HG03175 (cell line): ENCODE measurements at regions not wholly inside any gene's neighbourhood (a gene's known extent, or its start where the extent isn't known, plus 50 kb on each side); places are given as distances from the start of the nearest gene placed in this dataset.
"Not testable (repeated sequence)": the region's sequence is repeated elsewhere in the genome, so short reads cannot be mapped to it uniquely, and the experiment has no call there.

Experiments used
- ATAC-seq: cut with Tn5 transposase; IDR thresholded peaks from one replicate; pipeline ENCODE4 v1.9.1; 2021; ENCODE audit warnings: mild to moderate bottlenecking, moderate library complexity; ENCODE audit not compliant: unreplicated experiment

DNA sequence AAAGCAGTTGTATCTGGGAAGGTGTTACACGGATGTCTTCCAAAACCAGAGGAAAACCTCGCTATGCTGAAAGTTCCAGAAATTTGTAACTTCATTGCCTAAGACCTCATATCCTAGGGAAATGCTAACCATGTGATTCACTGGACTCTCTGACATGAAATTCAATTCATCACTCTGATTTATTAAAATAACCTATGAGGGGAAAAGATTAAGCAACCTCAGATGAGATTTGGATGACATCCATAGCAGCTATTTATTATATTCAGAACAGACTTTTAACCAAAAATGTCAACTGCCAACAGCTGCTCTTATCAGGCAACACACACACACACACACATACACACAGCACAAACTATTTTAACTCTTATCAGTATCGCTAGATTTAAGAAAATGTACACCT lies 1006.4 kb upstream of the CTNND2 start:
- no peak for ATAC-seq

DNA sequence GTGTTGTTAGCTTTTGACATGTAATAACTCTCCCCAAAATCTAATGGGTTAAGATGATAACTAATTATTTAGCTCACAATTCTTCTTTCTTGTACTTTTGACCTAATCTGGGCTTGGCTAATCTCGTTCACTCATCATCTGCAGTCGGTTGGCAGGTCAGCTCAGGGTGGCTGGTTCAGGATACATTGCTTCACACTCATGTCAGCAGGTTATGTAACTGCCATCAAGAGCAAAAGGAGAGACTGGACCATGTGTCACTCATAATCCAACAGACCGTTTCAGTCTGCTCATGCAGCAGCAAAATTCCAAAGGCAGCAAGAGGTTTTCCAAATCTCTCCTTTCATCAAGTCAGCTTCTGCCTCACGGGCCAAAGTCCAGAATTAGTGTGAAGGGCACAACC lies 998.4 kb upstream of the CTNND2 start:
- ATAC-seq = no peak

DNA sequence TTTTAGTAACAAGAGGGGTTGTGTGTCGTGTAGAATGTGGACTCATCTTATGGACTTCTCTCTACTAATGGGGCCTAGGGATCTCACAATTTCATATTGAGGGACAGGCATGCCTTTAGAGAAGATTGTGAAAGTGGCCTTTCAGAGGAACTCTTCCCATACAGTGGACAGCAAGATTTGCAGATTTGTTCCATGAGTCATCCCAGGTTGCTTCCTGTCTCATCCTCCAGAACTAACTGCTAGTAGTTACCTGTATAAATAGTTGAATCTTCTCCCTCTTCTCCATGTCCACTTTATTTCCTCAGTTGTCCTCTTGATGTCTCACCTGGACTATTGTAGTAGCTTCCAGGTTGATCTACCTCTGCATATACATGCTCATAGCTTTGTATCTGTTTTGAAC lies 997.5 kb upstream of the CTNND2 start:
- ATAC-seq = no peak

DNA sequence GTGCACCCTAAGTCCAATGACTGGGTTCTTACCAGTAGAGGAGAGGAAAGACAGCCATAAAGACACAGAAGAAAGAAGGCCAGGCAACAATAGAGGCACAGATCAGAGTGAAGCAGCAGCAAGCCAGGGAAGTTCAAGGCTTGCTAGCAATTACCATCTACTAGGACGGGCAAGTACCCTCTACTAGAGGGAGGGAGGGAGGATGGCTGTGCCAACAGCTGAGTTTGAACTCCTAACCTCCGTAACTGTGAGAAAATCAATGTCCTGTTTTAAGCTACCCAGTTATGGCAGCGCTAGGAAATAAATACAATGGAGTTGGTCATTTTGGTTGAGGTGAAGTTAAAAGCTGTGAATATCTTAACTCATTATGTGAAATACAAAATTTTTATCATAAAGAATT lies 991.8 kb upstream of the CTNND2 start:
- no peak for ATAC-seq

DNA sequence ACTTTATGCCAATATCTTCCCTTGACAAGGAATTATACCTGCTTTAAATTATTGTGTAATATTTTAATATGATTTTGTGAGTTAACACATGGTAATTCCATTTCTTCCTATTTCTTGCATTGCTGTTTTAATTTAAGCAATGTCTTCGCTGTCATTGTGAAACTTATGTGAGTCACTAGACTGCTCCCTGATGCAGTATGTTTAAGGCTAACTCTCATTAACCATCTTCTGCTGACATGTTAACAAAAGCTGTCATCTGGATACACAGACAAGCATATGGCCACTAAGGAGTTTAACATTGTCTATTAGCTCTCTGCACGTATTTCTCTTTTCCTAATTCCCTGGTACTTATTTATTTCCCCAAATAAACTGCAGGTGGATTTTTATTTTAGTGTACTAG lies 980.8 kb upstream of the CTNND2 start:
- ATAC-seq = no peak

DNA sequence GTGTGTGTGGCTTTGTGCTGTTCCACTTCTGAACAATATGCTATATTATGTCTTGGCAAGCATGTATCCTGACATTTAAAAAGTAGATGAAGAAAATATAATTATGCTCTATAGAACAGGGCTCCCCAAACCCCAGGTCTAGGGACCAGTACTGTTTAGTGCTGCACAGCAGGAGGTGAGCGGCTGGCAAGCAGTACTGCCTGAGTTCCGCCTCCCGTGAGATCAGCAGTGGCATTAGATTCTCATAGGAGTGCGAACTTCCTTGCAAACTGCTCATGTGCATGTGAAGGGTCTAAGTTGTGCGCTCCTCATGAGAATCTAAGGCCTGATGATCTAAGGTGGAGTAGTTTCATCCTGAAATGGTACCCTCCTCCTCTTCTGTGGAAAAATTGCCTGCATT lies 979.1 kb upstream of the CTNND2 start:
- no peak for ATAC-seq

DNA sequence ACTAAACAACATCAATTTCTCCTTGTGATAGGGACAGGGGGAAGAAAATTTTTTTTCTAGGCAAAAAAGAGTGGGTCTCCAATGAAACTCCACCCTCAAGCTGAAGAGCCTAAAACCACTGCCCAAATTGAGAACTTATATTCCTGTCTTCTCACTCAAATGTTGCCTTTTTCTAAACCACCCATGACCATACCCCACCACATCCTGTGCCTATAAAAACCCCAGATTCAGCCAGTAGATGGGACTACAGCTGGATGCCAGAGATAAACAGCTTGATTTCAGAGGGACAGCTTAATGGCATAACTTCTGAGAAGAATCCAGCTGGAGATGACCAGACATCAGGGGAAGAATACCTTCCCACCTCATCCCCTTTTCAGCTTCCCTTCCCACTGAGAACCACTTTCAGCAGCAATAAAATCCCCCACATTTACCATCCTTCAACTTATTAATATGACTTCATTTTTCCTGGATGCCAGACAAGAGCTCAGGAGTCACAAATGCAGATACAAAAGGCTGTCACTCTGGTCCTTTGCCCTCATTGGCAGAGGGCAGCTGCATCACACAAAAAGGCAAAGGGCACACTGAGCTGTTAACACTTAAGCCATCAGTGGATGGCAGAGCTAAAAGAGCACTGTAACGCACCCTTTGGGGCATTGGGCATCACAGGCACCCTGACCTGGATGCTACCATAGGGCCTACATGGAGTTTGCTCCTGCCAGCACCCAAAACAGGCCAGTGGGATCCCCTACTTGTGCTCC lies 972.5 kb upstream of the CTNND2 start:
- no peak for ATAC-seq

DNA sequence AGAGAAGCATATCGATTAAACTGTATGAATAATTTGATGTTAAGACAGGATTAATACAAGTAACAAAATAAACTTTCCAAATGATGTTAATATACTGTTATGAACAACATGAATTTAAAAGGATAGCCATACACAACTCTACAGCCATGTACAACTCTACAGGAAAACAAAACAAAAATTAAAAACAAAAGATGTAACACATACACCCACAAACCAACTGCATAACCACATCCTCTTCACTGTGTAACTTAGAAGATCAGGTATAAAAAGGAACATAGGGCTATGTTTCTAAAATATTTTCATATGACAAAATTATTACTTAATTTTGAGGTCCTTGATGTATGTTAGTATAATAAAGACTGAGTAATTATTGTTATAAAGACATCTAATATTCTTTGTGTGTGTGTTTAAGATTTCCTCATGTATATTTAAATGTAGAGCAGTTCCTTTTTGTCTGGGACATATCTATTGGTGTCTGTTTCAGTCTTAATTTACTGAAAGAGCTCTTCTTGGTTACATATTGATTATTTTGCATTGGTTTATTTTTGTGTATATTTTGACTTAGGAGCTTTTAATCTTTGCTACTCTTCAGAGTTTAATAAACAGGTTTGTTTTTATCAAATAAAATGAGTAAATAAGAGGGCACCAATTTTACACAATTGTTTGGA lies 966.8 kb upstream of the CTNND2 start:
- ATAC-seq = no peak

DNA sequence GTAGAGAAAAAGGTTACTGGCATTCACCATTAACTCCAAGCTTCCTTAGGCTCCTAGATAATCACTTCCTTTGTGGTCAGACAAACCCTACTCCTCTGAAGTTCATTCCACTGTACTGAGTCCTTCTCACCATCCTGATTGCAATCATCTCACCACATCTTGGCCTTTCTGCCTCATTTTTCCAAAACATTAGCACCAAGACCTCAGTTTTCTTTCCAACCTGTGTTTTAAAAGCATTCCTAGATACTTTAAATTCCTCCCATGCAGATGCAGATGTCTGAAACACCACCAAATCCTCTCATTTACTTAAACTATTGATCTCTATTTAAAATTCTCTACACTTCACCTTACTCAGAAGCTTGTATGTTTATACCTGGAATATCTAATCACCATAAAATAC lies 961.3 kb upstream of the CTNND2 start:
- ATAC-seq = no peak

DNA sequence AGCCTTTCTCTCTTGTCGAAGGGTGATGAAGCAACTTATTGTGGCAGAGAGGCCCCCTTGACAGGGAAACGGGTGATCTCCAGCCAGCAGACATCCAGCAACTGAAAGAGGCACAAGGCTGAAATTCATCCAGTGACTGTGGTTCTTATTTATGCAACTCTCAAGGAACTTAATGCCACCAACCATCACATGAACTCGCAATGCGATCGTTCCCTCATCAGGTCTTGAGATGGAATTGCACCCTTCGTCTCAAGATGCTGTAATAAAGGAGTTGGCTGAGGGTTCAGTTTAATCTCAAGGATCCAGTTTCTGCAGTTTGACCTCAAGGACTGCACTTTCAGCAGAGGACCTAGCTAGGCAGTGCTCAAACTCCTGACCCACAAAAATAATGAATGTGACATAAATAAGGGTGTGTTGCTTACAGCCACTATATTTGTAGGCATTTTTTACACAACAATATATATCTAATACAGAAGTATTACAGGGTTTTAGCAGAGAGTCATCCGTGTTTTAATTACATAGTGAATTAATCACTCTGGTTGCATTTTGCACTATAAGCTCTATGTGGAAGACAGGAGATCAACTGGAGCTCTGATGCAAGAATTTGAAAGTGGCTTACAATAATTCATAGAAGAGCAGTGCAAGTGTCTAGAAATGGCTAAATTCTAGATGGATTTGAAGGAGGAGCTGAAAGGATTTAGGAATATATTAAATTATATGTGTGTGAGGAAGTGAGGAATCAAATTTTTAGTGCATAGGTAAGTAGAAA lies 957.8 kb upstream of the CTNND2 start:
- ATAC-seq = no peak

DNA sequence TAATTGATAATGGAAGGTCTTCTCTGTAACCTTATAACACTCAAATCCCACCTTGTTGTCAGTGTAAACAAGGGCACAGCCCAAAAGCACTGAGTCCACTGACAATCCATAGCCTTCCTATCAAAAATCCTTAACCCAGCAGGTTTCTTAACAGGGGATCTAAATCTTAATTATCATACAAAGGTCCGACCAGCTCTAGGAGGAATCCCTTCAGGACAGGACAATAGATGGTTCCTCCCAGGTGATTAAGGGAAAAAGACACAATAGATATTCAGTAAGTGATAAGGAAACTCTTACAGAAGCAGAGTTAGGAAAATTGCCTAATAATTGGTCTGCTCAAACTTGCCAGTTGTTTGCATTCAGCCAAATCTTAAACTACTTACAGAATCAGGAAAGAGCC lies 951.9 kb upstream of the CTNND2 start:
- ATAC-seq = not testable (repeated sequence)

DNA sequence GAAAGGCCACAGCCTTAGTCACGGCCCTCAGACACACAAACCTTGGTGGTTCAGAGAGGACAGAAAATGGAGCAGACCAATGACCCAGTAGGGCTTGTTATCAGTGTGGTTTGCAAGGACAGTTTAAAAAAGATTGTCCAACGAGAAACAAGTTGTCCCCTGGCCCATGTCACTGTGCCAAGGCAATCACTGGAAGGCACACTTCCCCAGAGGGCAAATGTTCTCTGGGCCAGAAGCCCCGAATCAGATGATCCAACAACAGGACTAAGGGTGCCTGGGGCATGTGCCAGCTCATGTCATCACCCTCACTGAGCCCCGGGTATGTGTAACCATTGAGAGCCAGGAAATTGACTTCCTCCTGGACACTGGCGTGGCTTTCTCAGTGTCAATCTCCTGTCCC lies 950.1 kb upstream of the CTNND2 start:
- no peak for ATAC-seq

DNA sequence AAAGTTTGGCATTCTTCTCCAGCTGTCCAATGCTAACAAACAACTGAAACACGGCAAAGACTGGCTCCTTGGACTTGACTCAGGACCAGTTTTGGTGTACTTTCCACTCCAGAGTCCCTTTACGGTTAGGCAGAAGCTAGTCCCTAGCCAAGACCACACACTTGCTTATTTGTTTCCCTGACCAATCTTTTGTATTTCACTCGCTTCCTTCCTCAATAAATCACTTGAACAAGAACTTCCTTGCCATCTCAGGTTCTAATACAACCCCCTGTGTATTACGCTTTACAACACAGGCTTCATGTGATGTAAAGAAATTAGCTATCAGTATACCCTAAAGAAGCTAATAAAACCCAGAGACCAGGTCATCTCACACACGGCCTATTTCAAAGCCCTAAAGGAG lies 947.5 kb upstream of the CTNND2 start:
- ATAC-seq = no peak

DNA sequence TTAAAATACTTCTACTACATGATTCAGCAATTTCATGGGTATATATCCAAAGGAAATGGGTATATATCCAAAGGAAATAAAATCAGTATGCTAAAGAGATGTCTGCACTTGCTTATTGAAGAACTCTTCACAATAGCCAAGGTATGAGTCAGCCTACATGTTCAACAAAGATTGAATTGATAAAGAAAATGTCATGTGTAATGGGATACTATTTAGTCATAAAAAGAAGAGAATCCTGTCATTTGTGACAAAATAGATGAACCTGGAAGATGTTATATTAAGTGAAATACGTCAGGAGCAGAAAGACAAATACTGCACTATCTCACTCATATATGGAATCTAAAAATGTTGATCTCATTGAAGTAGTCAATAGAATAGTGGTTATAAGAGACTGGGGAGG lies 944.5 kb upstream of the CTNND2 start:
- no peak for ATAC-seq

DNA sequence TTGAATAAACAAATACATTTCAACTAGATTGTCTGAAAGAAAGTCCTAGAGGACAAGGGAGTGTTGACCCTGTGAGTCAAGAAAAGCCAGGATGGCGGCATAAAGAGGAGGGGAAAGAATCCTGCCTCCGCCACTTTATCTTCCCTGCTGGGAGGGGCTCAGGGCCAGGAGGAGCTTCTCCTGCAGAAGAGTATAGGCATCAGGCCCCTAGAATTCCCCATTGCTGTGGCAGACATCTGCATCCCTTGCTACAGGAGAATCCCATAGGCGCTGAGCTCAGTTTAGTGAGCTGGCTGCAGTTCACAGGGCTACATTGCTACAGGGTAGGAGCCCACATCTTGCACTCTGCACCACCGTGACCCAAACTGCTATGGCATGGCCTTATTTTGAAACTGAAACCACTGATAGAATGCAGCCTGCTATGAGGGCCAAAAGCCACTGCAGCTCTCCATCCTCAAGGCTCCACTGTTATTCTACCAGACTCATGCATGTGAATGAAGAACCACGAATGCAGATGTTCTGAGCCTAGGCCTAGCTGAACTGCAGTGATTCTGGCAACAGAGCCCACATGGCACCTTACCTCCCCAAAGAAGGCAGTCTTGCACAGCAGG lies 941.4 kb upstream of the CTNND2 start:
- no peak for ATAC-seq

DNA sequence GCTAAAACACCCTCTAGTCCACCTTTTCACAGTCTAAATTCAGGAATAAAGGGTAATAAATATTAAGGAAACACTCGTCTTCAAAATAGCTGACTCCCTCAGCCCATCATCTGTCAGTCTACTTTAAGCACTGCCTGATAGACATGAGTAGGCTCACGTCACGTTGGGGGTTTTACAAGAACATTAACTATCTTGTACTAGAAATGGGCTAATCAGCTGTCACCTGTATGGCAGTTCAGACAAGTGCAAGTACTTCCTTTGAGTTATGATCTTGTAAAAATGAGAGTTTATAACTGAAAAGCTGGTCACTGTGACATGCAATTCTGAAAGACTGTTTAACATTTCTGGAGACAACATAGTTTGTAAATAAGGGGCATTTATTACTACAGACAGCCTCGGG lies 936.7 kb upstream of the CTNND2 start:
- ATAC-seq = no peak

DNA sequence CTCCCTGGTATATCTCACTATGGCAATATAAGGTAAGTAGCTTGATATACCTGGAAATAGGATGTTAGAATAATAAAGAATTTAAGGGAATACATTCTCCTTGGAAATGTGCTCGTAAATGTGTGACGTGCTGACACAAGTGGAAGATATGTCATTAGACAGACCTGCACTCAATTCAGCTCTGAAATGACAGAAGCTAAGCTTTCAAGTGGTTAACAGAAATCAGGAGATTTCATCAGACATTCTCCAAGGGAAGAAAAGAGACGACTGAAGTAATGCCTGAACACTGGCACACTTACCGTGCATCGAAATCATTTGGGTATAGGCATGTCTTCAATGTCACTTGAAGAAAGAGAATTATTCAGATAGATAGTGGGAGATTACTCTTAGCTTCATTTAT lies 933.3 kb upstream of the CTNND2 start:
- no peak for ATAC-seq

DNA sequence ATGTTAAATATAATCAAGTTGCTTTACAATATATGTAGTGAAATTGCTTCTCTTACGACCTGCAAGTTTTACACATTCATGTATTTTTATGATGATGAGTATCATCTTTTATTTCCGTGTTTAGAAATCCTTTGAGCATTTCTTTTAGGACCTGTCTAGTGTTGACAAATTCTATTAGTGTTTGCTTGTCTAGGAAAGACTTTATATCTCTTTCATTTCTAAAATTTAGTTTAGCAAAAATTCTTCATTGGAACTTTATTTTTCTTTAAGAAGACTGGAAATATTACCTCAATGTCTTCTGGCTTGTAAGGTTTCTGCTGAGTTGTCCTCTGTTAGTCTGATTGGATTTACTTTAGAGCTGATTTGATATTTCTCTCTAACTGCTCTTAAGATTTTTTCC lies 920.9 kb upstream of the CTNND2 start:
- no peak for ATAC-seq

DNA sequence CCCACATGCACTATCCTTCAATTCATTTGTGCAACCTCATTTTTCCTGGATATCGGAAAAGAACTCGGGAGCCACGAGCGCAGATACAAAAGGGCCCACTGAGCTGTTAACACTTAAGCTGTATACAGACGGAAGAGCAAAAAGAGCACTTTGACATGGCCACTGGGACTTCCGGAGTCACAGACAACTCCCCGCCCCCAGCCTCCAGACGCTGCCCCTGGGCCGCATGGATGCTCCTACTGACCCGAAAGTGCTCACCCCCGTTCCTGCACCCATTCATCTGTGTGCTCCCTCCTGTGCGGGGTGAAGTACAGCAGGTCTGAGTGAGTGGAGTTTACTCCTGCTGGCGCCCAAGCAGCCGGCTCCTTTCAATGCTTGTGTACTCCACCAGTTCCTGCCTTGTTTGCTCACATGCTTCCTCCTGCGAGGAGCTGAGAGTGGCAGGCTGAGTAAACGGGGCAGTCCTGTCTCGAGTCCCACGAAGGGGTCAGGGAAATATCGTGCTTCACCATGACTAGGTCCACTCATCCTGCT lies 901.0 kb upstream of the CTNND2 start:
- ATAC-seq = no peak

DNA sequence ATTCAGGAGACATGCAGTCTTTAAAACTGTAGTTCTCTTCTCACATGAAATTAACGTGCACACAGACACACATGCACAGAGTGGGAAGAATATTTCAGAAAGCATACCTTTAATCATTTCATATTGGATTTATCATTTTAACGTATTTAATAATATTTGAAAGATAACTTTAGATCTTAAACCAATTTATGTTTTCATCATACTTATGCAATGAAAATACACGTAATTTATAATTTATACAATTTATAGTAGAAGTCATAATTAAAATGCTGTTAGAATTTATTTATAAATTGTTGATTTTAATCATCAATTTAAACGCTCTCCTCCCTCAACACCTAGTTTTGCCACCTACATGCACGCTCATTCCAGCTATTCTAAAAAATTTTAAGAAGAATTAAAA lies 894.9 kb upstream of the CTNND2 start:
- no peak for ATAC-seq

DNA sequence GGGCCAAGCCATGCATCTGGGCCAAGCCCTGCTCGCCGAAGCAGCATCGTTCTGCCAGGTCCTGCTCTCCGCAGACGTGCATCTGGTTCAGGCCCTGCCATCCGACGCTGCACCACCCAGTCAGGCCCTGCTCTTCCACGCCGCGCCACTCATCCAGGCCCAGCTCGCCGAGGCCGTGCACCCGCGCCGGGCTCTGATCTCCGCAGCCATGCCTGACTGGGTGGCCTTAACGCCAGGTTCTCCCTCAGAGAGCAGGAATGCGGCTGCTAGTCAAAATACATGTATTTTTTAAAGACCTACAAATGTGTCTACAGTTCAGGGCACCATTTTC lies 891.1 kb upstream of the CTNND2 start:
- ATAC-seq = no peak
